Liver (tissue), 8 donors: ENCODE measurements at regions not wholly inside any gene's neighbourhood (a gene's known extent, or its start where the extent isn't known, plus 50 kb on each side); places are given as distances from the start of the nearest gene placed in this dataset.

Experiments used
- DNase-seq: peaks from one replicate; pipeline ENCODE4 v3.0.0-alpha.2; 2017; ENCODE audit warnings: low spot score
- H3K27ac ChIP-seq, 2 donors: one replicate each; pipeline ENCODE4 v1.7.0; 2013; ENCODE audit warnings: inconsistent platforms in 2 of 2, low read length in 2 of 2, control low read depth in 1 of 2, low read depth in 1 of 2, mild to moderate bottlenecking in 1 of 2
- H3K27me3 ChIP-seq, 4 donors: one replicate each; pipeline versions ENCODE4 v1.6.1 to v1.7.0; 2013; ENCODE audit warnings: low read length in 3 of 4, inconsistent platforms in 1 of 4, mild to moderate bottlenecking in 1 of 4, moderate library complexity in 1 of 4; ENCODE audit not compliant: control insufficient read depth in 4 of 4, insufficient read depth in 4 of 4
- H3K36me3 ChIP-seq, 4 donors: one replicate each; pipeline versions ENCODE4 v1.6.1 to v1.7.0; 2013; ENCODE audit warnings: low read length in 3 of 4, mild to moderate bottlenecking in 3 of 4, low read depth in 1 of 4, moderate library complexity in 1 of 4; ENCODE audit not compliant: control insufficient read depth in 4 of 4, insufficient read depth in 3 of 4
- H3K4me1 ChIP-seq, 4 donors: one replicate each; pipeline versions ENCODE4 v1.6.1 to v1.7.0; 2013; ENCODE audit warnings: low read length in 3 of 4, mild to moderate bottlenecking in 3 of 4, moderate library complexity in 1 of 4; ENCODE audit not compliant: control insufficient read depth in 4 of 4, insufficient read depth in 4 of 4
- H3K4me3 ChIP-seq, 3 donors: one replicate each; pipeline versions ENCODE4 v1.6.1 to v1.7.0; 2013; ENCODE audit warnings: low read length in 3 of 3, control low read depth in 1 of 3, low read depth in 1 of 3, mild to moderate bottlenecking in 1 of 3
- H3K9ac ChIP-seq, 2 donors: one replicate each; pipeline ENCODE4 v1.7.0; 2013; ENCODE audit warnings: low read length in 2 of 2, mild to moderate bottlenecking in 2 of 2, moderate library complexity in 2 of 2, control low read depth in 1 of 2, low read depth in 1 of 2
- H3K9me3 ChIP-seq, 4 donors: one replicate each; pipeline versions ENCODE4 v1.6.1 to v1.7.0; 2013; ENCODE audit warnings: low read length in 3 of 4; ENCODE audit not compliant: control insufficient read depth in 4 of 4
- ATF3 ChIP-seq: IDR thresholded peaks from 2 replicates; pipeline ENCODE4 v1.6.1; 2016; ENCODE audit warnings: antibody characterized with exemption
- EGR1 ChIP-seq, 2 donors: IDR thresholded peaks; 2 replicates each; pipeline ENCODE4 v1.6.1; 2016 to 2018; ENCODE audit warnings: antibody characterized with exemption in 2 of 2, low read depth in 2 of 2
- FOXA2 ChIP-seq: IDR thresholded peaks from 2 replicates; pipeline ENCODE4 v1.6.1; 2016; ENCODE audit warnings: antibody characterized with exemption
- HNF4A ChIP-seq, 2 donors: conservative IDR thresholded peaks; 2 replicates each; pipeline ENCODE4 v1.6.1; 2016; ENCODE audit warnings: antibody characterized with exemption in 2 of 2, mild to moderate bottlenecking in 2 of 2
- HNF4G ChIP-seq: IDR thresholded peaks from 2 replicates; pipeline ENCODE4 v1.6.1; 2016; ENCODE audit warnings: antibody characterized with exemption
- JUND ChIP-seq, 2 donors: IDR thresholded peaks; 2 replicates each; pipeline ENCODE4 v1.6.1; 2016; ENCODE audit warnings: antibody characterized with exemption in 2 of 2
- MAX ChIP-seq: IDR thresholded peaks from 2 replicates; pipeline ENCODE4 v1.6.1; 2016; ENCODE audit warnings: antibody characterized with exemption
- RAD21 ChIP-seq, 2 donors: IDR thresholded peaks; 2 replicates each; pipeline ENCODE4 v1.6.1; 2016; ENCODE audit warnings: antibody characterized with exemption in 2 of 2, mild to moderate bottlenecking in 2 of 2
- REST ChIP-seq: IDR thresholded peaks from 2 replicates; pipeline ENCODE4 v1.6.1; 2016; ENCODE audit warnings: antibody characterized with exemption, mild to moderate bottlenecking
- TAF1 ChIP-seq: conservative IDR thresholded peaks from 2 replicates; pipeline ENCODE4 v1.6.1; 2016; ENCODE audit warnings: antibody characterized with exemption, mild to moderate bottlenecking
- YY1 ChIP-seq: IDR thresholded peaks from 2 replicates; pipeline ENCODE4 v1.6.1; 2016; ENCODE audit warnings: antibody characterized with exemption, mild to moderate bottlenecking
- WGBS: extraction: QIAGEN DNeasy Blood & Tissue Kit; methylation state at CpG from one replicate; pipeline ENCODE4 v1.1.7; 2013; 5-methylcytosine and 5-hydroxymethylcytosine counted together
- TF ChIP-seq, protein P1 (sequence below): fragments of 150-350 bp; IDR thresholded peaks from 2 replicates; pipeline ENCODE4 v1.5.1; 2017; ENCODE audit warnings: improper control_type of control experiment, low read depth, low read length; ENCODE audit not compliant: missing input control
- donor health status: healthy.
- donor health status: healthy.
- donor health status: healthy.
- donor health status: healthy.
- donor health status: healthy.

- Histone ChIP-seq H3K36me3 (no peaks in the 10 kb centered on the region), H3K27me3 (peaks cover 0 to 8% (median 7%) of the 10 kb centered on the region in 4 donors), H3K27ac (no peak overlapping the region), H3K4me1 (peaks cover 0 to 9% (median 5%) of the 10 kb centered on the region in 4 donors), H3K9me3 (peaks cover 0 to 4% (median under 1%) of the 10 kb centered on the region in 4 donors), H3K4me3 (no peak overlapping the region), H3K9ac (no peak overlapping the region)
- 66% methylated on average over 9 of the region's 9 CpGs for WGBS
- TF ChIP-seq REST: no peak
- TF ChIP-seq, protein P1, sequence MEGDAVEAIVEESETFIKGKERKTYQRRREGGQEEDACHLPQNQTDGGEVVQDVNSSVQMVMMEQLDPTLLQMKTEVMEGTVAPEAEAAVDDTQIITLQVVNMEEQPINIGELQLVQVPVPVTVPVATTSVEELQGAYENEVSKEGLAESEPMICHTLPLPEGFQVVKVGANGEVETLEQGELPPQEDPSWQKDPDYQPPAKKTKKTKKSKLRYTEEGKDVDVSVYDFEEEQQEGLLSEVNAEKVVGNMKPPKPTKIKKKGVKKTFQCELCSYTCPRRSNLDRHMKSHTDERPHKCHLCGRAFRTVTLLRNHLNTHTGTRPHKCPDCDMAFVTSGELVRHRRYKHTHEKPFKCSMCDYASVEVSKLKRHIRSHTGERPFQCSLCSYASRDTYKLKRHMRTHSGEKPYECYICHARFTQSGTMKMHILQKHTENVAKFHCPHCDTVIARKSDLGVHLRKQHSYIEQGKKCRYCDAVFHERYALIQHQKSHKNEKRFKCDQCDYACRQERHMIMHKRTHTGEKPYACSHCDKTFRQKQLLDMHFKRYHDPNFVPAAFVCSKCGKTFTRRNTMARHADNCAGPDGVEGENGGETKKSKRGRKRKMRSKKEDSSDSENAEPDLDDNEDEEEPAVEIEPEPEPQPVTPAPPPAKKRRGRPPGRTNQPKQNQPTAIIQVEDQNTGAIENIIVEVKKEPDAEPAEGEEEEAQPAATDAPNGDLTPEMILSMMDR: no peak
- TF ChIP-seq JUND (IDR thresholded peaks at IDR 0.05): no peak
- no peak for TF ChIP-seq YY1
- DNase-seq: no peak
Observed at GRCh38 chr4:152044331-152045036, 283.7 kb upstream of the GATB start.

- H3K27ac ChIP-seq: no peak overlapping the region
- no peaks in the 10 kb centered on the region for H3K36me3 ChIP-seq
- peaks cover 0 to 7% (median 5%) of the 10 kb centered on the region in 4 donors for H3K27me3 ChIP-seq
- WGBS: 84% methylated on average over 4 of the region's 4 CpGs
- no peak overlapping the region for H3K4me3 ChIP-seq
- peaks cover 0 to 9% (median 5%) of the 10 kb centered on the region in 4 donors for H3K4me1 ChIP-seq
- no peak overlapping the region for H3K9ac ChIP-seq
- peaks cover 0 to 4% (median 0%) of the 10 kb centered on the region in 4 donors for H3K9me3 ChIP-seq
- DNase-seq: no peak
- TF ChIP-seq FOXA2 (no peak), EGR1 (IDR thresholded peaks at IDR 0.05; ENCODE audit: low read depth in 2 of 2) (no peak)
Observed at GRCh38 chr4:152041295-152041694, 280.5 kb upstream of the GATB start.

GRCh38 chr4:152039691-152040090 lies 278.9 kb upstream of the GATB start:
- no peak overlapping the region for H3K9ac ChIP-seq
- no peaks in the 10 kb centered on the region for H3K4me1 ChIP-seq
- H3K27me3 ChIP-seq: no peaks in the 10 kb centered on the region
- H3K27ac ChIP-seq: no peak overlapping the region
- peaks cover 0 to 4% (median 0%) of the 10 kb centered on the region in 4 donors for H3K9me3 ChIP-seq
- H3K4me3 ChIP-seq: no peak overlapping the region
- DNase-seq: no peak
- no peak for TF ChIP-seq RAD21 (IDR thresholded peaks at IDR 0.05)
- no peak for TF ChIP-seq REST
- TF ChIP-seq JUND (IDR thresholded peaks at IDR 0.05): no peak
- no peak for TF ChIP-seq TAF1
- TF ChIP-seq FOXA2: no peak
- no peak for TF ChIP-seq HNF4G
- TF ChIP-seq ATF3: no peak
- TF ChIP-seq, protein P1: no peak
- no peak for TF ChIP-seq HNF4A (conservative IDR thresholded peaks at IDR 0.05)
- no peak for TF ChIP-seq MAX
- WGBS: 94% methylated on average over 5 of the region's 5 CpGs
- H3K36me3 ChIP-seq: no peaks in the 10 kb centered on the region
